Gastrocnemius medialis (tissue), 4 donors: ENCODE measurements at regions not wholly inside any gene's neighbourhood (a gene's known extent, or its start where the extent isn't known, plus 50 kb on each side); places are given as distances from the start of the nearest gene placed in this dataset.

Experiments used
- ATAC-seq, 2 donors: fragments of 150-250 bp; one replicate each; pipeline ENCODE4 v1.9.1; 2016
- DNase-seq, 2 donors: peaks; one replicate each; pipeline ENCODE4 v3.0.0-alpha.2; 2019
- H3K27ac ChIP-seq, 4 donors: fragments of 200-600 bp; sonication (generic); 1 replicate in 1 of 4; 2 replicates in 3 of 4; pipeline ENCODE4 v1.5.1; 2016 to 2018; ENCODE audit warnings: mild to moderate bottlenecking in 2 of 4, moderate library complexity in 1 of 4
- H3K27me3 ChIP-seq, 3 donors: fragments of 200-600 bp; sonication (generic) in 2 of 3; 1 replicate in 1 of 3; 2 replicates in 2 of 3; pipeline versions ENCODE4 v1.5.1 to v1.6.0; 2016 to 2019; ENCODE audit warnings: mild to moderate bottlenecking in 1 of 3, moderate library complexity in 1 of 3
- H3K36me3 ChIP-seq, 2 donors: fragments of 200-600 bp; sonication (generic) in 1 of 2; one replicate each; pipeline ENCODE4 v1.5.1; 2017 to 2018
- H3K4me1 ChIP-seq, 2 donors: fragments of 200-600 bp; sonication (generic) in 1 of 2; one replicate each; pipeline ENCODE4 v1.5.1; 2016 to 2017; ENCODE audit warnings: mild to moderate bottlenecking in 2 of 2
- H3K4me3 ChIP-seq, 4 donors: fragments of 200-600 bp; sonication (generic) in 3 of 4; 1 replicate in 1 of 4; 2 replicates in 3 of 4; pipeline ENCODE4 v1.5.1; 2016 to 2019; ENCODE audit warnings: mild to moderate bottlenecking in 2 of 4
- H3K9me3 ChIP-seq, 3 donors: fragments of 200-600 bp; sonication (generic) in 2 of 3; 1 replicate in 1 of 3; 2 replicates in 2 of 3; pipeline ENCODE4 v1.5.1; 2016 to 2019
- CTCF ChIP-seq, 5 experiments: fragments of 450-650 bp in 3 of 5; fragments of 200-600 bp in 2 of 5; sonication (generic) in 2 of 5; IDR thresholded peaks in 4 of 5; conservative IDR thresholded peaks in 1 of 5; 1 replicate in 4 of 5; 2 replicates in 1 of 5; pipeline ENCODE4 v1.5.1; 2016 to 2019; ENCODE audit warnings: antibody characterized with exemption in 5 of 5, mild to moderate bottlenecking in 3 of 5, moderate library complexity in 3 of 5
- POLR2A ChIP-seq, 2 donors: fragments of 450-650 bp; IDR thresholded peaks; one replicate each; pipeline ENCODE4 v1.6.1; 2017; ENCODE audit warnings: antibody characterized with exemption in 2 of 2, mild to moderate bottlenecking in 2 of 2, moderate library complexity in 2 of 2
- in situ Hi-C, 4 donors: fragments of 200-750 bp; cut with MboI; loops; one replicate each; pipeline versions ENCODE4 v1.15.0 to v1.8.0; 2017; ENCODE audit warnings: low sequenced_read_pairs in 4 of 4
- intact Hi-C: fragments of 100-400 bp; cut with DNase I; formaldehyde crosslinking; loops from one replicate; pipeline ENCODE4 v1.15.1; 2023; ENCODE audit warnings: low total_unique reads

GRCh38 chr6:113676968-113677367 lies 180.2 kb upstream of the MARCKS start:
- Histone ChIP-seq H3K4me1 (peaks cover 0 to 13% of the 10 kb centered on the region in 2 donors), H3K9me3 (no peaks in the 10 kb centered on the region), H3K36me3 (no peaks in the 10 kb centered on the region), H3K27ac (no peak overlapping the region), H3K4me3 (no peak overlapping the region), H3K27me3 (no peaks in the 10 kb centered on the region)
- DNase-seq = no peak
- in situ Hi-C loops = no loop called here
- TF ChIP-seq CTCF (IDR thresholded peaks at IDR 0.05 in 4 of 5, conservative IDR thresholded peaks at IDR 0.05 in 1 of 5) (no peak), POLR2A (IDR thresholded peaks at IDR 0.05) (no peak)
- intact Hi-C loops = no loop called here
- peak in 1 of 2 donors; percentile 49 for ATAC-seq

- in situ Hi-C loops = no loop called here
- peaks cover 0 to 3% of the 10 kb centered on the region in 2 donors for H3K4me1 ChIP-seq
- H3K27me3 ChIP-seq = no peaks in the 10 kb centered on the region
- DNase-seq (no peak), ATAC-seq (no peak)
- H3K9me3 ChIP-seq = no peaks in the 10 kb centered on the region
- intact Hi-C loops = no loop called here
- H3K36me3 ChIP-seq = no peaks in the 10 kb centered on the region
- TF ChIP-seq POLR2A (IDR thresholded peaks at IDR 0.05) (no peak), CTCF (IDR thresholded peaks at IDR 0.05 in 4 of 5, conservative IDR thresholded peaks at IDR 0.05 in 1 of 5) (no peak)
- H3K4me3 ChIP-seq = no peak overlapping the region
- H3K27ac ChIP-seq = no peak overlapping the region
These were observed 178.1 kb upstream of the MARCKS start for GRCh38 chr6:113679051-113679450.

- no peaks in the 10 kb centered on the region for H3K36me3 ChIP-seq
- peaks cover 0 to 3% of the 10 kb centered on the region in 2 donors for H3K4me1 ChIP-seq
- in situ Hi-C loops (no loop called here), intact Hi-C loops (no loop called here)
- H3K27ac ChIP-seq = no peak overlapping the region
- no peaks in the 10 kb centered on the region for H3K9me3 ChIP-seq
- DNase-seq (no peak), ATAC-seq (no peak)
- H3K4me3 ChIP-seq = no peak overlapping the region
- no peak for TF ChIP-seq CTCF (IDR thresholded peaks at IDR 0.05 in 4 of 5, conservative IDR thresholded peaks at IDR 0.05 in 1 of 5)
- no peak for TF ChIP-seq POLR2A (IDR thresholded peaks at IDR 0.05)
- H3K27me3 ChIP-seq = no peaks in the 10 kb centered on the region
These were observed 176.8 kb upstream of the MARCKS start for GRCh38 chr6:113680301-113680700.

- Histone ChIP-seq H3K4me3 (no peak overlapping the region), H3K36me3 (no peaks in the 10 kb centered on the region), H3K27ac (no peak overlapping the region), H3K4me1 (no peaks in the 10 kb centered on the region), H3K27me3 (no peaks in the 10 kb centered on the region), H3K9me3 (no peaks in the 10 kb centered on the region)
- intact Hi-C loops (no loop called here), in situ Hi-C loops (no loop called here)
- TF ChIP-seq CTCF (IDR thresholded peaks at IDR 0.05 in 4 of 5, conservative IDR thresholded peaks at IDR 0.05 in 1 of 5) (no peak), POLR2A (IDR thresholded peaks at IDR 0.05) (no peak)
- no peak for ATAC-seq
- DNase-seq = no peak
These were observed 173.2 kb upstream of the MARCKS start for GRCh38 chr6:113683968-113684367.

- DNase-seq = no peak
- intact Hi-C loops (no loop called here), in situ Hi-C loops (no loop called here)
- Histone ChIP-seq H3K27me3 (no peaks in the 10 kb centered on the region), H3K27ac (no peak overlapping the region), H3K4me1 (no peaks in the 10 kb centered on the region), H3K36me3 (no peaks in the 10 kb centered on the region), H3K4me3 (no peak overlapping the region), H3K9me3 (no peaks in the 10 kb centered on the region)
- TF ChIP-seq POLR2A (IDR thresholded peaks at IDR 0.05) (no peak), CTCF (IDR thresholded peaks at IDR 0.05 in 4 of 5, conservative IDR thresholded peaks at IDR 0.05 in 1 of 5) (no peak)
- no peak for ATAC-seq
These were observed 172.7 kb upstream of the MARCKS start for GRCh38 chr6:113684382-113684901.
